Panc1 (cell line): ENCODE measurements at regions not wholly inside any gene's neighbourhood (a gene's known extent, or its start where the extent isn't known, plus 50 kb on each side); places are given as distances from the start of the nearest gene placed in this dataset.

Experiments used
- ATAC-seq: fragments of 200-7000 bp; cut with Tn5 transposase; 2 replicates; pipeline ENCODE4 v1.9.1; 2020; ENCODE audit warnings: mild to moderate bottlenecking, moderate library complexity
- BruUV-seq: library from RNA; stranded (reverse); fragments of 400-500 nt; replicated peaks from 2 replicates; lab custom pipeline; 2021; lab: Mats Ljungman, UMichigan
- CTCF ChIA-PET: fragments of 300-600 bp; sonication (Branson Sonifier 250); formaldehyde crosslinking; loops from one replicate; lab custom pipeline; 2022; ENCODE audit warnings: antibody characterized with exemption; lab: Charles Lee
- POLR2A ChIA-PET: fragments of 300-600 bp; sonication (Branson Sonifier 250); formaldehyde crosslinking; loops from one replicate; lab custom pipeline; 2022; ENCODE audit warnings: antibody characterized with exemption; lab: Charles Lee
- DNase-seq: peaks from one replicate; pipeline ENCODE4 v3.0.0-alpha.2; 2010; ENCODE audit warnings: low read depth, low spot score
- H3K27ac ChIP-seq: 2 replicates; pipeline ENCODE4 v1.5.1; 2011; ENCODE audit warnings: mild to moderate bottlenecking, low read length, inconsistent platforms
- H3K27me3 ChIP-seq: fragments of 200-500 bp; sonication (Bioruptor generic); 2 replicates; pipeline ENCODE4 v1.6.0; 2014; ENCODE audit warnings: low read length, inconsistent platforms; ENCODE audit not compliant: control insufficient read depth, insufficient read depth
- H3K36me3 ChIP-seq: fragments of 200-500 bp; sonication (Bioruptor generic); 2 replicates; pipeline ENCODE4 v1.5.1; 2014; ENCODE audit warnings: inconsistent platforms, mild to moderate bottlenecking, low read length, moderate library complexity; ENCODE audit not compliant: control insufficient read depth, insufficient read depth
- H3K4me1 ChIP-seq: 2 replicates; pipeline ENCODE4 v1.5.1; 2011; ENCODE audit warnings: inconsistent platforms, mild to moderate bottlenecking, low read length, moderate library complexity; ENCODE audit not compliant: control insufficient read depth, insufficient read depth
- H3K4me3 ChIP-seq, 2 experiments: 2 replicates each; pipeline ENCODE4 v1.5.1; 2011 to 2012; ENCODE audit warnings: low read depth in 2 of 2, low read length in 2 of 2, mild to moderate bottlenecking in 2 of 2, inconsistent platforms in 1 of 2, moderate library complexity in 1 of 2
- H3K9me3 ChIP-seq: fragments of 200-500 bp; sonication (Bioruptor generic); 2 replicates; pipeline ENCODE4 v1.5.1; 2014; ENCODE audit warnings: low read depth, mild to moderate bottlenecking, inconsistent platforms, low read length, moderate library complexity; ENCODE audit not compliant: control insufficient read depth, insufficient read depth
- POLR2AphosphoS5 ChIP-seq: IDR thresholded peaks from 2 replicates; pipeline ENCODE4 v1.6.1; 2012; ENCODE audit warnings: mild to moderate bottlenecking, low read depth, low read length, moderate library complexity
- REST ChIP-seq, 2 experiments: IDR thresholded peaks; 2 replicates each; pipeline ENCODE4 v1.6.1; 2011 to 2012; ENCODE audit warnings: low read depth in 2 of 2, control low read depth in 1 of 2, low read length in 1 of 2, mild to moderate bottlenecking in 1 of 2, moderate library complexity in 1 of 2; ENCODE audit not compliant: insufficient read depth in 1 of 2
- SIN3A ChIP-seq: IDR thresholded peaks from 2 replicates; pipeline ENCODE4 v1.6.1; 2012; ENCODE audit warnings: low read depth, mild to moderate bottlenecking, low read length, moderate library complexity, borderline replicate concordance; ENCODE audit not compliant: insufficient read depth
- TCF7L2 ChIP-seq: IDR thresholded peaks from 2 replicates; pipeline ENCODE4 v1.6.1; 2011; ENCODE audit warnings: mild to moderate bottlenecking, low read depth, low read length, inconsistent platforms
- in situ Hi-C: cut with HindIII; loops from 2 replicates; pipeline ENCODE4 v1.10.0; 2016; ENCODE audit warnings: low sequenced_read_pairs, low pct_unique_long_range_greater_than_20kb
- intact Hi-C: fragments of 100-400 bp; cut with micrococcal nuclease; formaldehyde crosslinking; loops from one replicate; pipeline ENCODE4 v1.10.0; 2022; ENCODE audit not compliant: unreplicated experiment
- TF ChIP-seq, protein P1 (sequence below): fragments of 450-650 bp; IDR thresholded peaks from 2 replicates; pipeline ENCODE4 v1.5.1; 2017; ENCODE audit warnings: mild to moderate bottlenecking

GRCh38 chr3:110932567-110932966, 139.0 kb upstream of the NECTIN3 start:
- BruUV-seq = no TSS peak
- DNase-seq (no peak), ATAC-seq (no peak)
- ChIA-PET POLR2A (interaction anchor here (0.5 kb wide), 1 partner anchor 40 kb away, joined by 3 read pairs; no protein-coding TSS in a partner anchor), CTCF (no interaction called here)
- H3K27me3 ChIP-seq = no peaks in the 10 kb centered on the region
- no peak overlapping the region for H3K4me3 ChIP-seq
- intact Hi-C loops = no loop called here
- no peaks in the 10 kb centered on the region for H3K9me3 ChIP-seq
- no peaks in the 10 kb centered on the region for H3K4me1 ChIP-seq
- no peaks in the 10 kb centered on the region for H3K36me3 ChIP-seq
- TF ChIP-seq SIN3A (no peak), REST (IDR thresholded peaks at IDR 0.05; ENCODE audit: insufficient read depth in 1 of 2, low read depth in 2 of 2, low read length in 1 of 2) (no peak), POLR2AphosphoS5 (no peak), TCF7L2 (no peak)
- TF ChIP-seq, protein P1, sequence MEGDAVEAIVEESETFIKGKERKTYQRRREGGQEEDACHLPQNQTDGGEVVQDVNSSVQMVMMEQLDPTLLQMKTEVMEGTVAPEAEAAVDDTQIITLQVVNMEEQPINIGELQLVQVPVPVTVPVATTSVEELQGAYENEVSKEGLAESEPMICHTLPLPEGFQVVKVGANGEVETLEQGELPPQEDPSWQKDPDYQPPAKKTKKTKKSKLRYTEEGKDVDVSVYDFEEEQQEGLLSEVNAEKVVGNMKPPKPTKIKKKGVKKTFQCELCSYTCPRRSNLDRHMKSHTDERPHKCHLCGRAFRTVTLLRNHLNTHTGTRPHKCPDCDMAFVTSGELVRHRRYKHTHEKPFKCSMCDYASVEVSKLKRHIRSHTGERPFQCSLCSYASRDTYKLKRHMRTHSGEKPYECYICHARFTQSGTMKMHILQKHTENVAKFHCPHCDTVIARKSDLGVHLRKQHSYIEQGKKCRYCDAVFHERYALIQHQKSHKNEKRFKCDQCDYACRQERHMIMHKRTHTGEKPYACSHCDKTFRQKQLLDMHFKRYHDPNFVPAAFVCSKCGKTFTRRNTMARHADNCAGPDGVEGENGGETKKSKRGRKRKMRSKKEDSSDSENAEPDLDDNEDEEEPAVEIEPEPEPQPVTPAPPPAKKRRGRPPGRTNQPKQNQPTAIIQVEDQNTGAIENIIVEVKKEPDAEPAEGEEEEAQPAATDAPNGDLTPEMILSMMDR = no peak
- in situ Hi-C loops = no loop called here
- H3K27ac ChIP-seq = no peak overlapping the region

- no peaks in the 10 kb centered on the region for H3K9me3 ChIP-seq
- H3K4me3 ChIP-seq = no peak overlapping the region
- DNase-seq = no peak
- ChIA-PET CTCF (no interaction called here), POLR2A (no interaction called here)
- H3K27ac ChIP-seq = no peak overlapping the region
- no peaks in the 10 kb centered on the region for H3K36me3 ChIP-seq
- H3K4me1 ChIP-seq = no peaks in the 10 kb centered on the region
- H3K27me3 ChIP-seq = no peaks in the 10 kb centered on the region
- BruUV-seq = no TSS peak
- intact Hi-C loops (no loop called here), in situ Hi-C loops (no loop called here)
- ATAC-seq = no peak
- TF ChIP-seq TCF7L2 (no peak), REST (IDR thresholded peaks at IDR 0.05; ENCODE audit: insufficient read depth in 1 of 2, low read depth in 2 of 2, low read length in 1 of 2) (no peak), POLR2AphosphoS5 (no peak), SIN3A (no peak)
- TF ChIP-seq, protein P1 = no peak
Observed at GRCh38 chr3:110933821-110934426, 137.7 kb upstream of the NECTIN3 start.
